ENCODE measurements at regions not wholly inside any gene's neighbourhood (a gene's known extent, or its start where the extent isn't known, plus 50 kb on each side); places are given as distances from the start of the nearest gene placed in this dataset.

GRCh38 chr2:67234440-67234839 lies 162.7 kb upstream of the ETAA1 start:
- H3K4me1 Mint-ChIP-seq, result no peaks in the 10 kb centered on the region
- ChIA-PET CTCF (no interaction called here), POLR2A (no interaction called here)
- no peak for ATAC-seq
- DNase-seq, result no peak
- H3K4me3 Mint-ChIP-seq, result no peak overlapping the region
- no peak overlapping the region for H3K27ac Mint-ChIP-seq
- H3K27me3 Mint-ChIP-seq, result peaks cover 3% of the 10 kb centered on the region
- no peaks in the 10 kb centered on the region for H3K9me3 Mint-ChIP-seq (ENCODE audit: low read depth)
- H3K36me3 Mint-ChIP-seq (ENCODE audit: low read depth), result no peaks in the 10 kb centered on the region
- intact Hi-C loops (cut with DNase I, micrococcal nuclease), result no loop called here

- no peaks in the 10 kb centered on the region for H3K4me1 Mint-ChIP-seq
- H3K36me3 Mint-ChIP-seq (ENCODE audit: low read depth), result no peaks in the 10 kb centered on the region
- CTCF ChIA-PET, result interaction anchor here (0.6 kb wide), 1 partner anchor 1619 kb away, joined by 3 read pairs; no protein-coding TSS in a partner anchor
- intact Hi-C loops (cut with DNase I, micrococcal nuclease), result no loop called here
- ATAC-seq (no peak), DNase-seq (no peak)
- H3K27ac Mint-ChIP-seq, result no peak overlapping the region
- H3K9me3 Mint-ChIP-seq (ENCODE audit: low read depth), result no peaks in the 10 kb centered on the region
- H3K27me3 Mint-ChIP-seq, result peaks cover 3% of the 10 kb centered on the region
- POLR2A ChIA-PET, result no interaction called here
- no peak overlapping the region for H3K4me3 Mint-ChIP-seq
These were observed 159.8 kb upstream of the ETAA1 start for GRCh38 chr2:67237288-67237687.

DNA sequence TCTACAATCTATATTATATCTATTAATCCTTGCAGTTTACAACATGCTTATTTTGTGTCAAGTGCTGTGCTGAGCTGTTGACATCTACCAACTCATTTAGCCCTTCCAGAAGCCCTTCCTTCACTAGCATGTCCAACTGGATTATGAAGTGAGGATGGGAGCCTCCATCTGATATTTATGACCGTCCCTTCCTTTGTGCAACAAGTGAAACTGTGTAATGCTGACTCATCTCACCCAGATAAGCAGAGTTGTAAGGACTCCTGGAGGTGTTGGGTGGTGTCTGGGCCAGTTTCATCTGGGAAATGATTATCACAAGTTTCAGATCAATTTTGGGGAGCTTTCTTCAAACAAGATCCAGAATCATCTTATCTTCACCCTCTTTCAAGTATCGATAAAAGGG lies 156.6 kb upstream of the ETAA1 start:
- Mint-ChIP-seq H3K9me3 (ENCODE audit: low read depth) (no peaks in the 10 kb centered on the region), H3K4me1 (no peaks in the 10 kb centered on the region), H3K27ac (no peak overlapping the region), H3K4me3 (no peak overlapping the region), H3K27me3 (peaks cover 3% of the 10 kb centered on the region), H3K36me3 (ENCODE audit: low read depth) (no peaks in the 10 kb centered on the region)
- ChIA-PET CTCF (no interaction called here), POLR2A (no interaction called here)
- ATAC-seq, result no peak
- intact Hi-C loops (cut with DNase I, micrococcal nuclease), result no loop called here
- DNase-seq, result no peak

- Mint-ChIP-seq H3K4me1 (no peaks in the 10 kb centered on the region), H3K27me3 (peaks cover 5% of the 10 kb centered on the region), H3K27ac (no peak overlapping the region), H3K4me3 (no peak overlapping the region), H3K36me3 (ENCODE audit: low read depth) (no peaks in the 10 kb centered on the region), H3K9me3 (ENCODE audit: low read depth) (no peaks in the 10 kb centered on the region)
- ChIA-PET CTCF (no interaction called here), POLR2A (no interaction called here)
- no peak for DNase-seq
- intact Hi-C loops (cut with DNase I, micrococcal nuclease), result no loop called here
- ATAC-seq, result no peak
These were observed 155.7 kb upstream of the ETAA1 start for GRCh38 chr2:67241453-67241852.

GRCh38 chr2:67242456-67242855 lies 154.7 kb upstream of the ETAA1 start:
- no peaks in the 10 kb centered on the region for H3K36me3 Mint-ChIP-seq (ENCODE audit: low read depth)
- H3K27me3 Mint-ChIP-seq, result peaks cover 5% of the 10 kb centered on the region
- H3K9me3 Mint-ChIP-seq (ENCODE audit: low read depth), result no peaks in the 10 kb centered on the region
- H3K4me1 Mint-ChIP-seq, result no peaks in the 10 kb centered on the region
- ChIA-PET CTCF (no interaction called here), POLR2A (interaction anchor here (0.7 kb wide), 1 partner anchor 1471 kb away, joined by 6 read pairs; no protein-coding TSS in a partner anchor)
- no peak overlapping the region for H3K27ac Mint-ChIP-seq
- DNase-seq, result no peak
- ATAC-seq, result no peak
- intact Hi-C loops (cut with DNase I, micrococcal nuclease), result no loop called here
- H3K4me3 Mint-ChIP-seq, result no peak overlapping the region

GRCh38 chr2:67243919-67244318 lies 153.2 kb upstream of the ETAA1 start:
- peaks cover 5% of the 10 kb centered on the region for H3K27me3 Mint-ChIP-seq
- no peak overlapping the region for H3K27ac Mint-ChIP-seq
- ChIA-PET CTCF (no interaction called here), POLR2A (no interaction called here)
- H3K4me1 Mint-ChIP-seq, result no peaks in the 10 kb centered on the region
- H3K9me3 Mint-ChIP-seq (ENCODE audit: low read depth), result no peaks in the 10 kb centered on the region
- intact Hi-C loops (cut with DNase I, micrococcal nuclease), result no loop called here
- no peaks in the 10 kb centered on the region for H3K36me3 Mint-ChIP-seq (ENCODE audit: low read depth)
- ATAC-seq, result no peak
- no peak overlapping the region for H3K4me3 Mint-ChIP-seq
- no peak for DNase-seq

- Mint-ChIP-seq H3K9me3 (ENCODE audit: low read depth) (no peaks in the 10 kb centered on the region), H3K27me3 (peaks cover 7% of the 10 kb centered on the region), H3K4me1 (no peaks in the 10 kb centered on the region), H3K4me3 (no peak overlapping the region), H3K36me3 (ENCODE audit: low read depth) (no peaks in the 10 kb centered on the region), H3K27ac (no peak overlapping the region)
- ATAC-seq (no peak), DNase-seq (no peak)
- intact Hi-C loops (cut with DNase I, micrococcal nuclease), result no loop called here
- POLR2A ChIA-PET, result no interaction called here
- CTCF ChIA-PET, result interaction anchor here (0.6 kb wide), 1 partner anchor 767 kb away, joined by 3 read pairs; no protein-coding TSS in a partner anchor
These were observed 150.3 kb upstream of the ETAA1 start for GRCh38 chr2:67246791-67247190.

- POLR2A ChIA-PET, result no interaction called here
- no peaks in the 10 kb centered on the region for H3K4me1 Mint-ChIP-seq
- DNase-seq (no peak), ATAC-seq (no peak)
- intact Hi-C loops (cut with DNase I, micrococcal nuclease), result no loop called here
- H3K27me3 Mint-ChIP-seq, result peaks cover 2% of the 10 kb centered on the region
- no peaks in the 10 kb centered on the region for H3K9me3 Mint-ChIP-seq (ENCODE audit: low read depth)
- H3K36me3 Mint-ChIP-seq (ENCODE audit: low read depth), result no peaks in the 10 kb centered on the region
- CTCF ChIA-PET, result no interaction called here
- H3K4me3 Mint-ChIP-seq, result no peak overlapping the region
- no peak overlapping the region for H3K27ac Mint-ChIP-seq
These were observed 145.4 kb upstream of the ETAA1 start for GRCh38 chr2:67251741-67252140.

DNA sequence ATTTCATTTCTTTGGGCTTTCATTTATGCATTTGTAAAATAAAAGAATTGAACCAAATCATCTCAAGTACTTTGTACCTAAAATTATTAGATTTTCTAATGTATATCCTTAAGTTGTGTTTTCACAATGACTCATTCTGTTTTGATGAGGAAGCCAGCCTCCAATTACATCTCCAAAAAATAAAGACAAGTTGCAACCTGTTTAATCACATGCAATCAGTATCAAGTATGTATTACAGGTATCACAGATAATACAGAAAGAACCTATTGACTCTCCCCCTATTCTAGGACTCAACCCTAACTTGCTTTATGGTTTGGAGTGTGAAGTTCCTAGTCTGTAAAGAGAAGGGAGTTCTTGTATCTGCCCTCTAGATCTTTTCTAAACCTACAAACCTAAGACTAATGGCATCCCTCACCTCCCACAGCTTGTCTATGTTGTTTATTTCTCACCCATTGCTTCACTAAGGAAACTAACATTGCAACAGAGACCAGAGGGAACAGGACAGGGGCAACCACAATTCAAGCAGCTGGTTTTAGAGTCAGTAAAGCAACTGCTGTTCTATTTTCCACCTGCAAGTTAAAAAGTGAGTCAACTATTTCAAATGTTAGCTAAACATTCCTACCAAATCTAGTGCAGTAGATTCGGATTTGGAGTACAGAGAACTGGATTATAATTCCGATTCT lies 141.1 kb upstream of the ETAA1 start:
- no peak for DNase-seq

DNA sequence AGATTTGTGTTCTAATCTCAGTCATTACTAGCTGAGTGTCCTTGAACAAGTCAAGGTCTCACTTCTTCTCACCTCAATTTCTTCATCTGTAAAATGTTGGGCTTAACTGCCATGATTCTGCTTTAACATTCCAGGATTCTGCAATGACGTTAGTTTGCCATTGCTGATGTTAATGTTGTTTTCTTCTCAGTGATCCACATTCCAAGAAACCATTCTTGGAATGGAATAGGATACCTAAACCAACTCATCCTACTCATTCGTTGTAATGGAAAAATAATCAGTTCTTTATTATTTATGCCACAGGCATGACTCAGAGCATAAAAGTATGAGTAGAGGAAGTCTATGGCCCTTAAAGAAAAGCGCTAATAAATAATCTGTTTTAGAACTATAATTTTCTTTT lies 140.2 kb upstream of the ETAA1 start:
- ATAC-seq (no peak), DNase-seq (no peak)
- ChIA-PET POLR2A (no interaction called here), CTCF (no interaction called here)
- Mint-ChIP-seq H3K27ac (no peak overlapping the region), H3K4me1 (no peaks in the 10 kb centered on the region), H3K36me3 (ENCODE audit: low read depth) (no peaks in the 10 kb centered on the region), H3K27me3 (no peaks in the 10 kb centered on the region), H3K4me3 (no peak overlapping the region), H3K9me3 (ENCODE audit: low read depth) (no peaks in the 10 kb centered on the region)
- intact Hi-C loops (cut with DNase I, micrococcal nuclease), result no loop called here

More for the DNA sequence above, 141.1 kb upstream of the ETAA1 start:
- no peaks in the 10 kb centered on the region for H3K36me3 Mint-ChIP-seq (ENCODE audit: low read depth)
- ChIA-PET POLR2A (no interaction called here), CTCF (interaction anchor here (1.4 kb wide), 1 partner anchor 10 kb away, joined by 3 read pairs; no protein-coding TSS in a partner anchor)
- H3K27me3 Mint-ChIP-seq, result no peaks in the 10 kb centered on the region
- H3K27ac Mint-ChIP-seq, result no peak overlapping the region
- H3K4me1 Mint-ChIP-seq, result no peaks in the 10 kb centered on the region
- no peak for ATAC-seq
- H3K9me3 Mint-ChIP-seq (ENCODE audit: low read depth), result no peaks in the 10 kb centered on the region
- intact Hi-C loops (cut with DNase I, micrococcal nuclease), result no loop called here
- no peak overlapping the region for H3K4me3 Mint-ChIP-seq

DNA sequence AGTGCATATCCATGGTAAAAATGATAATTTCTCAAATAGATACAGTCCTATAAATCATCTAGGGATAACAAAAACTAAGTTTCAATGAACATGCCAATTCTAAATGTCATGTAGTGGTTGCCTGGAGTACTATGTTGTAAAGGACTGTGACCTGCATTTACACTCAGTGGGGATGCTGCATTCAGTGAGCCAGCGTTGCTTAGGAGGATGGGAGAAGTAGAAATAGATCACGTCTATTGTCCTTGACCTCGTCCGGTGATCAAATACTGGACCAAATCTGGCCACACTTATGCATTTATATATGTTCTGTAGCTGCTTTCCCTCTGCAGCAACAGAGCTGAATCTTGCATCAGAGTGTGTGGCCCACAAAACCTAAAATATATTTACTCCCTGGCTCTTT lies 139.0 kb upstream of the ETAA1 start:
- no peak overlapping the region for H3K4me3 Mint-ChIP-seq
- peaks cover 2% of the 10 kb centered on the region for H3K27me3 Mint-ChIP-seq
- H3K36me3 Mint-ChIP-seq (ENCODE audit: low read depth), result no peaks in the 10 kb centered on the region
- H3K9me3 Mint-ChIP-seq (ENCODE audit: low read depth), result no peaks in the 10 kb centered on the region
- H3K4me1 Mint-ChIP-seq, result no peaks in the 10 kb centered on the region
- intact Hi-C loops (cut with DNase I, micrococcal nuclease), result no loop called here
- ChIA-PET CTCF (no interaction called here), POLR2A (no interaction called here)
- no peak for ATAC-seq
- H3K27ac Mint-ChIP-seq, result no peak overlapping the region
- DNase-seq, result no peak

DNA sequence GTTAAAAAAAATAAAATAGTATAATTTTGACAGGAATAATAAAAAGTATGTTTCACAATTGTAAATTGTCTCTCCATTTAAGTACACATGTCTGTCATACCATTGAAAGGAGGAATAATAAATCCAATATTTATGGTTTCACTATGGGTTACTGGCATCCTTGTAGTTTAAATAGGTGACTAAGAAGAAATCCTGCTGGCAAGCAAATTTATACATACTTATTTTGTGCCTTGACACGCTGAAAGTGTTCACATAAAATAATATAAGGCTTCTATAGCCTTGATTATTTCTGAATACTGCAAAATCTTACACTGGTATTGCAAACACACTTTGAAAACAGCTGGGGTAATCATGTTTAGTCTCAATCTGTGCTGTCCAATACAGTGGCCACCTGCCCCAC lies 138.3 kb upstream of the ETAA1 start:
- H3K27ac Mint-ChIP-seq, result no peak overlapping the region
- ChIA-PET CTCF (no interaction called here), POLR2A (no interaction called here)
- peaks cover 2% of the 10 kb centered on the region for H3K27me3 Mint-ChIP-seq
- no peak overlapping the region for H3K4me3 Mint-ChIP-seq
- ATAC-seq (no peak), DNase-seq (no peak)
- intact Hi-C loops (cut with DNase I, micrococcal nuclease), result no loop called here
- H3K36me3 Mint-ChIP-seq (ENCODE audit: low read depth), result no peaks in the 10 kb centered on the region
- no peaks in the 10 kb centered on the region for H3K4me1 Mint-ChIP-seq
- no peaks in the 10 kb centered on the region for H3K9me3 Mint-ChIP-seq (ENCODE audit: low read depth)

Data from activated CD4-positive, alpha-beta T cell treated with anti-CD3 and anti-CD28 coated beads for 36 hours (primary cell).